HEK293T (cell line): ENCODE measurements at regions not wholly inside any gene's neighbourhood (a gene's known extent, or its start where the extent isn't known, plus 50 kb on each side); places are given as distances from the start of the nearest gene placed in this dataset.

ENCODE experiments used
- ELF4 ChIP-seq: fragments of 450-650 bp; IDR thresholded peaks from 2 replicates; pipeline ENCODE4 v1.6.1; 2017; ENCODE audit warnings: antibody characterized with exemption
- FOXK2 ChIP-seq: fragments of 450-650 bp; IDR thresholded peaks from 2 replicates; pipeline ENCODE4 v1.6.1; 2016; ENCODE audit warnings: mild to moderate bottlenecking
- FOXM1 ChIP-seq: fragments of 450-650 bp; IDR thresholded peaks from 2 replicates; pipeline ENCODE4 v1.6.1; 2017; ENCODE audit warnings: mild to moderate bottlenecking, borderline replicate concordance
- LEF1 ChIP-seq: fragments of 450-650 bp; IDR thresholded peaks from 2 replicates; pipeline ENCODE4 v1.6.1; 2017; ENCODE audit warnings: mild to moderate bottlenecking, borderline replicate concordance
- SP1 ChIP-seq: fragments of 450-650 bp; IDR thresholded peaks from 2 replicates; pipeline ENCODE4 v1.6.1; 2017
- SUZ12 ChIP-seq: fragments of 450-650 bp; IDR thresholded peaks from 2 replicates; pipeline ENCODE4 v1.6.1; 2016; ENCODE audit warnings: mild to moderate bottlenecking
- TARDBP ChIP-seq: fragments of 450-650 bp; IDR thresholded peaks from 2 replicates; pipeline ENCODE4 v1.6.1; 2016

GRCh38 chr4:165569031-165569430 is 190.2 kb downstream of the CPE start:
- no peak for TF ChIP-seq SP1
- no peak for TF ChIP-seq FOXM1
- no peak for TF ChIP-seq SUZ12
- no peak for TF ChIP-seq FOXK2
- no peak for TF ChIP-seq TARDBP
- TF ChIP-seq LEF1: no peak
- no peak for TF ChIP-seq ELF4
